HG03460 (cell line): ENCODE measurements at regions not wholly inside any gene's neighbourhood (a gene's known extent, or its start where the extent isn't known, plus 50 kb on each side); places are given as distances from the start of the nearest gene placed in this dataset.
A peak's percentile ranks its signal among the peaks of the same experiment; 100 is the strongest.

ENCODE experiments used
- ATAC-seq: cut with Tn5 transposase; IDR thresholded peaks from one replicate; pipeline ENCODE4 v1.9.1; 2021; ENCODE audit not compliant: unreplicated experiment

DNA sequence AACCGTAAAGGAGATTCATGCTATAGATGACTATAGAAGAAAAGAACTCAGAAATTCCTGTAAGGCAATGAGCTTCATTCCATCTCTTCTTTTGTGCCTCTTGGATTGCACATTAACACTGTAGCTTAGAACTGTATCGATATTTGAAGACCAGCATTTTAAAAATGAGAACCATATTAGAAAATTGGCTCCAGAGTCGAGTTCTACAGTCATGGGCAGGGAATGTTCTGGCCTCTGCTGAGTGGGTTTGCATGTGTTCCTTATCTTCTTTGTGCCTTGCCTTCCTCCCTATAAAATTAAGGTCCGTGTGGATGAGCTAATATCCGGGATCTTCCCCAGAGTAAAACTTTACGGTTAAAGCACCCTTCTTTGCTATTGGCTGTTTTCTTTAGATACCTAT lies 77.4 kb upstream of the PLCL2 start:
- ATAC-seq, result no peak

DNA sequence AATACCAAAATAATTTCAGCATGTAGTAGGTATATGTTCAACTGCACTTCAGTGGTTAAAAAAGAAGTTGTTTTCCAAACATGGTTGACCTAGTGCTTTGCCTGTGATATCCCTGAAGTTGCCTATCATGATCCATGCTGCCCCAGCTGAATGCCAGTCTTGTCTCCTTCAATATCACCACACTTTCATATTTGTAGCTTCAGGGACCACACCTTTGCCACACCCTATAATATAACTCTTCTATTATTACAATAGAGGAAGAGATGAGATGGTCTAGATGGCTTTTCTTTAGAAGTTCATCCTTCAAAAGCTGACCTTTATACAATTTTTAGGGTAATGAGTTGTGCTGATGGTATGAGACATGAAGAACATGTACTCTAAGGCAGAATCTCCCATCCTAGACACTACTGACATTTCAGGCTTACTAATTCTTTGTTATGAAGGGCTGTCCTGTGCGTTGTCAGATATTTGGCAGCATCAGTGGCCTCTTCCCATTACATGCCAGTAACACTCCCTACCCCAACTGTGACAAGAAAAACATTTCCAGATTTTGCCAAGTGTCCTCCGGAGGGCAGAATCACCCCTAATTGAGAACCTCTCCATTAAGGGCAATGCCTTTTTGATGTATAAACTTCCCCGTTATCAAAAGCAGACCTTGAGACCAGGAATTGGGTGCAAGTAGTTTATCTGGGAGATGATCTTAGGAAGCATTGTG lies 76.2 kb upstream of the PLCL2 start:
- ATAC-seq, result no peak

DNA sequence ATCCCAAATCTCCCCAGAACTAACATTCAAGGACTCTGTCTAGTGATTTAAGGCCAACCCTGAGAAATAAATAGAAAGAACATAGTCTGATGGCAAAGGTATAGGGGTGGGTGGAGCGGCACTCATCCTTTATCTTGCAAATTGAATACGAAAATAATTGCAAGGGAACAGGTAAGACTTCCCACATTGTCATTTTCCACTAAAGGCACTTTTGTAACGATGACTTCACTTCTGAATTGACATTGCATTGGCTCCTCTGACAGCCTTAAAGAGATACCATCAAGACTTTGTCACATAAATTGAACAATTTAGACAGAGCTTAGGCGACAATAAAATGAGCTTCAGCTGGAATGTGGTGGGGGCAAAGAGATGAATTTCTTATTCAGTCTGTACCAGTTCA lies 75.3 kb upstream of the PLCL2 start:
- ATAC-seq, result no peak

DNA sequence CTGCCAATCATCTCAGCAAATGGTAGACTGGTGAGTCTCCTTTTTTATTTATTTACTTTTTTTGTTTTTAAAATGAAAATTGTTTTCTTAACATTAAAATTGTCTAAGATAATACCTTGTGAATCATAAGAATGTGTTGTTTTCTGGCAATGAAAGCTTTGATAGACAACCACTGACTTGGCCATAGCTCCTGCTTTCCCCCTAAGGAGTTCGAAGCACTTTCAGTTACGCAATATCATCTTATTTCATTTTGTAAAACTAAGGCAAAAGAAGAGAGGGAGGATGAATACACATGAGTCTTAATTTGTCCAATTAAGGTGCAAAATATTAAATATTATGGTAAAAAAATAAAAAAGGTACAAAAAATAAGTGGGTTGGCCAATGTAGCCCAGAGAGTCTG lies 74.8 kb upstream of the PLCL2 start:
- ATAC-seq, result no peak

DNA sequence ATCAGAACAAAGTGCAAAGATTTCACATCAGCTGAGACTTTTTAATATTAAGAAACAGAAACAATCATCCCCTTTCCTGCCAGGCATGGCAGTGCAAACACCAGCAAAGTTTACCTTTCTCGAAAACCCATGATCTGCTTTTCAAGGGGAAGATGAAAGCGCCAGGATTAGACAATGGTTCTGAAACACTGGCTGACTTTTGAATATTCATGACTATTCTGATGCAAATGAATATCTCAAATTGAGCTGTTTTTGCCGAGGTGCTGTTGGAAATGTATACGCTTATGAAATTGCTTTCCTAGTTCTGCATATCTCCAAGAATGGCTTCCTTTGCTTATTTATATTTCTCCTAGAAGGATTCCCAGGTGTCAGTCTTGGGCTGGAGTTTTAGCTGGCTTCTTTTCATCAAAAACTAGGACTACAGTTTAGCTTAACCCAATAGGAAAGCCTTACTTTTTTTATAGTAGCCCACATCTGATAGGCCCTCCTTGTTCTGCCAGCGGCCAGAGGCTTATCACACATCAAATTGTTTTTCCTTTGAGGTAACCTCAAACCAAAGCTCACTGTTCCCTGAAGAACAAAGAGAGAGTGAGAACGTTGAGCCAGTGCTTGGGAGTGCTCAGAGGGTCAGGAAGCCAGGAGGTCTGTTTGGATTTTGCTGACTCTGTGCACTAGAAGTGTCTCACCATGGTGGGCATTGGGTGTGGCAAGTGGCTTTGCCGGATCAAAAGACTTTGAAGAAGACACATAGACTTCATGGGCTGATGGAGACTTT lies 74.0 kb upstream of the PLCL2 start:
- ATAC-seq, result no peak

DNA sequence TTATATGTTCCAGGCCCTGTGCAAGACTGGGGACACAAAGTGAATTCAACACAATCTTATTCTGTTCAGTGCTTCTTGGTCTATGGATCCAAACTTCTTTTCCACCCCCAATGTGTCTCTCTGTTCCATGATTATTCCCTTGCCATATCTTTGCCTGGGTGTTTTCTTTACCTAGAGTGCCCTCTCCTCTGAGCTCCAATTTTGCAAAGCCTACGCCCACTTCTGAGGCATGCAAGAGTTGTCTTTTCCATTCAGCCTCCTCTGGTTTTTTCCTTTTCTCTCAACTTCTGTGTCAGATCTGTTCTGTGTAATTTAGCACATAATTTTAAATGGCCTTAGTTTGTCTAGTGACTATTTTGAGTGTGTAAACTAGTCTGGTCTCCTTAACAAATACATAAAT lies 72.8 kb upstream of the PLCL2 start:
- no peak for ATAC-seq

DNA sequence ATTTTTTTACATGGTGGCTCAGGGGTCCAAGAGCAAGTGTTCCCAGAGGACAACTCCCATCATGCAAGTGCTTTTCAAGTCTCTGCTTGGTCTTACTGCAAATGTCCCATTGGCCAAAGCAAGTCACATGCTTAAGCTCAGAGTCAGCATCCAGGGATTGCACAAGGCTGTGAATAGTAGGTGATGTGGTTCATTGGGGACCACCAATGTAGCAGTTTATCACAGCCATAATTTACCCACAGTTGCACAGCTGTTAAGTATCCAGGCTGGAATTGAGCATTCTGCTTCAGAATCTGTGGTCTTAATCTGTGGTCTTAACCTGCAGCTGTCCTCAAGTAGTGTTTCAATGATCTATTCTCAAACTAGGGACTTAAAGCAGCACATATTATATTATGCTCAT lies 71.4 kb upstream of the PLCL2 start:
- ATAC-seq, result no peak

DNA sequence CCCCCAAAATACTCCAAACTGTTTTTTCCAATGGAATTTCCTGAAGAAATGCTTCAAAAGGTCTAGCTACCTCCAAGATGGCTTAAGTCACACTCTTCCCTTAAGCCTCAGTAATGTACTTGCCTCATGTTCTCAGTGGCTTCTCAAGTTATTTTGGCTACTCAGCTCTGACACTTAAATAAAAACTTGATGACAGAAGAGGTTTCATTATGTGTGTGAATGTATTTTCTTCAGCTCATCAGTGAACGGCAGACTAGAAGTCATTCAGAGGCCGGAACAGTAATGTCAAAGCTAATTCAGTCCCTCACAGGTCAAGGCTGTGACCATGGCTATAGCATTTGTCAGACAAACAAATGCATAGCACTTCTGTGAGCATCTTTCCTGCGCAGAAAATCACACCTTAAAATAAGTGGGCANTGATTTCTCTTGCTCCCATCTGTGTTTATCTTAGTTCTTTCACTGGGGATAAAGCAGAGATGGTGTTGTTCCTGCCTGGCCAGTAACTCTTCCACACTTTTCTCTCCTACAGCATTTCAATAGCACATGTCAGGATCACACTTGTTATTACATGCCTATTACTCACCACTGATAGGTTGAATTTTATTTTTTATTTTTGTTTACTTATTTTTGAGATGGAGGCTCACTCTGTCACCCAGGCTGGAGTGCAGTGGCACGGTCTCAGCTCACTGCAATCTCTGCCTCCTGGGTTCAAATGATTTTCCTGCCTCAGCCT lies 68.5 kb upstream of the PLCL2 start:
- ATAC-seq, result no peak

DNA sequence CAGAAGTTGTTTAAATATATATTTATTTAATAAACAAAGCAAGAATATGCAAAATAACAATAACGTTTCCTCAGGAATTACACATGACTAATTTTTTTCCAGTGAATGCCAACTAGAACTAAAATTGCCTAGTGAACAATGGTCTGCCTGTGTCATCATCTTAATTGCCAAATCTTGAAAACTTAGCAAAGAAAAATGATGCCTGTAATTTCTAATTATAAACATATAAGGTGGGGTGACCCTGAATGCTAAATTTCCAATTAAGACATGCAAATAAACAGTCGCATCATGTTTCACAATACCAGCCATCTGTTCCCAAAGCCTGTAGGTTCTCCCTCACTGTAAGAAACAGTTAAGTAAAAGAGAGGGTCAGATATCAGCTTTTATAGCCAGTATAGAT lies 67.6 kb upstream of the PLCL2 start:
- no peak for ATAC-seq

DNA sequence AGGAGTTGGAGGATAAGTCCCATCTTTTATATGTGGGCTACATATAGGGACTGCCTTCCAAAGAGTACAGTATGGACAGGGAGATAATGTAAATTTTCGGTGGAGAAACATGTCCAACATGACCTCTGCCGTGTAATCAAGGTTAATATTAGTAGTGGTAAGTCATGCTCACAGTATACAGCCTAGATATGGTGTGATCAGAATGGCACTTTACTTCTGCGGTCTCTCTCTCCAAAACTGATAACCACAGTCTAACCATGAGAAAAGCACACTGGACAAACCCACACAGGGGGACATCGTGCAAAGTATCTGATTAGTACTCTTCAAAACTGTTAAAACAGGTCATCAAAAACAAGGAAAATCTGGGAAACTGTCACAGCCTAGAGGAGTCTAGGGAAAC lies 66.6 kb upstream of the PLCL2 start:
- no peak for ATAC-seq

DNA sequence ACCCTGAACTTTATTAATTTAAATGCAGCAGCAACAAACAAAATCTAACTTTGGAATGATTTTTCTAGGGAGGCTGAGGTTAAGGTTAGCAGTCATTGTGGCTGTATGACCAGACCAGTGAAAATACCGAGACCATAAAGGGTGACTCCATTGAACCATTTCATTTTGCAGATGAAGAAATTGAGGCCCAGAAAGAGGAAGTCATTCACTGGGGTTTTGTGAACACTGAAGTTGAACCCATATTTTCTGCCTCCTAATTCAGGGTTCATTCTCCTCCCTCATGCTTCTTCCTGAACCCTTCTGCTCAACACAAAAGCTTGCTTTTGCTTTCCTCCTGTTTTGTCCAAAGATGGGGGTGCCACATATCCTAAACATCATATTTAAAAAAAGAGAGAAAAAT lies 65.8 kb upstream of the PLCL2 start:
- no peak for ATAC-seq

DNA sequence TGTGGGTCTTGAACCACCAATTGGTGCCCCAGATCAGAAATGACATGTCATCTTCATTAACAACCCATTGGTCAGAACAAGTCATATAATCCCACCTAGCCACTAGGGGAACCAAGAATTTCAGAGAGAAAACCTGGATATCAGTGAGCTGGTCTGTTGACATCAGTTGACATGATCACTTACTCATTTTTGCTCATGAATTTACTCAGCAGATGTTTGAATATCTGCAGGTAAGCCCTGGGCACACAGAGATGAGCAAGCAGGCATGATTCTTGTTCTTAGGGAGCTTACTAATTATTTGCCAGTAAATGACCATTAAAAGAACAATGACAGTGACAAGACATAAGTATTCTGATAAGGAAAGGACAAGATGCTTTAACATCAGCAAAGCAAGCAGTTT lies 64.3 kb upstream of the PLCL2 start:
- ATAC-seq, result no peak

DNA sequence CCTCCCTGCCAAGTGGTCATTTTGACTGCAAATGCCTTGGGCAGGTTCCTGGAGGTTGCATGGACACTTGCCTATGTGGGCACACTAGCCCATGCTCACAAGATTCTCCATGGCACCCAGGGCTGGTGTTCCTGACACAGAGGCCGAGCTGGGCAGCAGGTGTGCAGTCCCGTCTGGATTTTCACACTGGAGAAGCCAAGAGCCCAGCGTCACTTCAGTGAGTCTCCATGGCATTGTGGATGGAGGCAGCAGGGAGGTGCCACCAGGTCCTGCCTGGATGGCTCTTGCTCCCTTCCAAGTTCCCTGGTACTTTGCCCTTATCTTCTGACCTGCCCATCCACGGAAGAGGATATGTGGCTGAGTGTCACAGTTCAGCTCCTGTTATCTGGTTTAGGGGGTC lies 63.7 kb upstream of the PLCL2 start:
- no peak for ATAC-seq

DNA sequence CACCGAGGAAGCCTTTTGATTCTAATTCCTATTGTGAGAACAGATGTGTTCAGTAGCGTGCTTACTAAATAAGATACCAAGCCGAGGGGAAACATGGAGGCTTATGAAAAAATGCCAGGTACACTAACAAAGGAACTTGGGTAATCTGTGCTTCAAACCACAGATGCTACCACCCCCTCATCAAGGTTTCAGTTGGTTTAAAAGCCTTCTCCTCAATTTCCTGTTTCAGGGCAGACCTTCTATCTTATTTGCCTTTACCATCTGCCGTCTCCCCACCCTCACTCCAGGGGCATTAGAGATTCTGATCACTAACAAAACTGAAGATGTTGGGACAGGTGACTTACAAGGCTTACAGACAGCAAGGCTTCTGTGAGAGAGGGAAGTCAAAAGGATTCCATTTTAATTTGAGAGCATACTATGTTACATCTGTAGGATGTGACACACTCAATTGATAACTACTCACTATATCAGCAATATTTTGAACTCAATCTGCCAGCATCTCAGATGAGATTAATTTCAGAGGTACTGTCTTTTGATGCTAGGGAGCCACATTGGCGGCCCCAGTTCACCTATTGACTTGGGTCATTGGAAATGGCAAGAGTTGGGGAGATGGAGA lies 60.6 kb upstream of the PLCL2 start:
- peak; percentile 79 for ATAC-seq

DNA sequence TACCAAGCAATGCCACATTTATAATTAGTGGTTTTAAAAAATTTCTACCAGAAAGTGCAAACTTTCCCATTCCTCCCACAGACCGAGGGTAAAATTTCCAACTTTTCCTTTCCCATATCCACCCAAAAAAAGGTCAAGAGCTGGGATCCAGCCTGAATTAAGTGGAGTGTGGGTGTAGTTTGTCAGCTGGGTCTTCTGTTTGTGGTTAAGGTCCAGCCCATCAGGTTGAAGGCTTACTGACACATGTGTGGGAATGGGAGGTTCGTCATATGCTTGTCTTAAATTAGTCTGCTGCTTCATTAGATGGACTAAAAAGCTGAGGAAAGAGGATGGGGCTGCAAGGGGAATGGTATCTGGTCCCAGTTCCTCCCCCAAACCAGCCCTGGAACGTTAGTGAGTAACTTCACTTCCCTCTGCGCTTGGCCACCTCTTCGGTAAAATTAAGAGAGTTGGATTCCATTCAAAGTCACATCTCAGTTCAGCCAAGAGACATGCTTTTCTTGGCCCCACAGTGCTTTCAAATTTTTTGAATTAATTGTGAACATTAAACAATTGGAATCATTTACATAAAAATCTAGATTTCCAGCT lies 59.0 kb upstream of the PLCL2 start:
- no peak for ATAC-seq

DNA sequence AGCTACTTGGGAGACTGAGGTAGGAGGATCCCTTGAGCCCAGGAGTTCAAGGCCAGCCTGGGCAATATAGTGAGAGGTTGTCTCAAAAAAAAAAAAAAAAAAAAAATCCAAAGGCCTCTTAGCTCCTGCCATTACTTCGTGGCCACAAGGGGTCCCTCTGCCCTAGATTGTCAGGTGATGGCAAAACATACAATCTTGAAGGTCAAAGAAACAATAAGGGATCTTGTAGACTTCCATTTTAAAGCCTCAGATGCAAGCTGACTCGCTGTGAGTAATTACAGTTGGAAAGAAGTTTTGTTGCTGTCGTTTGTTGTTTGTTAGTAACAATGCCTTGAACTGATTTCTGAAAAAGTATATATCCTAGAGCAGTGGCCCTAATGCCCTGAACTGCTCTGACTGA lies 55.9 kb upstream of the PLCL2 start:
- ATAC-seq, result no peak

DNA sequence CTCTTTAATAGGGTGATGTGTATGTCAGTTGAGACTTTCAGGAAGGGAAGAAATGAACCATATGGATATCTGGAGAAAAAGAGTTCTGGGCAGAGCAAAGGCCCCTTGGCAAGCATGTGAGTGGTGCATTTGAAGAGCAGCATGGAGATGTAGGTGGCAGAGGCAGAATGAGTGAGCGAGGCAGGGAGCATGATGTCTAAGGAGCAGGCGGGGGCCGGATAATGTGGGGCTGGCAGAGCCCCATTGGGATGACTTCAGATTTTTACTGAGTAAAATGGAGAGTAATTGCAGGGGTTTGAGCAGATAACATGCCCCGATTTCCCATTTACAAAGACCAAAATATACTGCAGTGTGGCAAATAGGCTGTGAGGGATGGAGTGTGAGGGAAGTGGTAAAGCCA lies 52.9 kb upstream of the PLCL2 start:
- no peak for ATAC-seq

DNA sequence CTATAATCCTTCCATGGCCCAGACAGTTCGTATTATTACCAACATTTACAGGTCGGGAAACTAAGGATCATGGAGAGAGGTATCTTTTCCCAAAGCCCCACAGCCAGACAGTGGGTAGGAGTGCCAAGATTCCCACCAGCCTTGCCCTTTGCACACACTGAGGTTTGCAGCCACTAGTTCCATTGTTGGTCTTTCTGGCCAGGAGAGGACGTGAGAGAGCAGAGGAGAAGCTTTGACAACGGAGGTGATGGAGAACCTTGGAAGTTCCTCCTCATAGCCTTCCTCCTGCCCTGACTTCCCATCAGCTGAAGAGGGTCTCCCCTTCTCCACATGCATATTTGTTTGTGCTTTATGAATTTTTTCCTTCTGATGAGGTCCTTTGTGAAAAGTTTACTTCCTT lies 50.5 kb upstream of the PLCL2 start:
- no peak for ATAC-seq

DNA sequence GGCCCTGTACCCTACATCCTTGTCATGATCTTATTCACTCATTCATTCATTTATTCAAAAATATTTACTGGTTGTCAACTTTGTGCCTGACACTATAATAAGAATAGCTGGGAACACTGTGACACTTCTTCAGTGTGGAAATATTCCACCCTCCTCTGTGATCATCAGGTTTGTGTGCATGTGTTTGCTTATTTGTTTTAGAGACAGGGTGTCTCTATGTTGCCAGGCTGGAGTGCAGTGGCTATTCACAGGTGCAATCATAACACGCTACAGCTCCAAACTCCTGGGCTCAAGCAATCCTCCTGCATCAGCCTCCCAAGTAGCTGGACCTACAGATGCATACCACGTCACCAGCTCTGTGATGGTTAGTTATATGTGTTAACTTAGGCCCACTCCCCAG lies 50.0 kb upstream of the PLCL2 start:
- no peak for ATAC-seq
